ENCODE measurements at regions not wholly inside any gene's neighbourhood (a gene's known extent, or its start where the extent isn't known, plus 50 kb on each side); places are given as distances from the start of the nearest gene placed in this dataset.

DNA sequence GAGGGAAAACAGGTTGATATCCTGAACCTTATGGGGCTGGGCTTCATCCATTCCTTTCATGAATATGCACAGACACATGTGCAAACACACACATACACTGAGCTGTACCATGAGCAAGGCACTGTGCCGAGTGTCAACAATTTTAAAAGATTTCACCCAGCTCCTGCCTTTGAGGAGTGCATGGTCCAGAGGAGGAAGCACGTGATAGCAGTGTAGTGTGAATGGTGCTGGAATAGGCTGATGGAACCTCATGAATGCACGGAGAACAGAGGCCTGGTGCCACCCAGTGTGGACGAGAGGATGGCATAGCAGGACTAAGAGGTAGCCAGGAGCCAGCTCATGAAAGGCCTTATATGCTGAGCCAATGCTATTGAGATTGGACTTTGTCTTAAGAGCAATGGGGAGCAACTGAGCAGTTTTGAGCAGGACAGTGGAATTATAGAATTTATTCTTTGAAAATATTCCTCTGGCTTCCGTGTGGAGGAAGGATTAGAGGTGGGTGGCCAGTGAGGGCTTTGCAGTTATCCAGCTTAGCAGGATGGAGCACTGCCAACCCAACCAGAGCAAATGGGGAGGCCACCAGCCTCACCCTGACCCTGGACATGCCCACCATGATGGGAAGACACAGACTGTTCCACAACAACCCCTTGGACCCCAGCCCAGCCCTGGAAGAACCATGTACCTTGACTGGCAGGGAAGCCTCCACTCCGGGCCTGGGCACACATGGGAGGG lies 84.4 kb downstream of the UNC5CL start:
- no peak overlapping the region for H3K27ac ChIP-seq
- TF ChIP-seq, protein P1, sequence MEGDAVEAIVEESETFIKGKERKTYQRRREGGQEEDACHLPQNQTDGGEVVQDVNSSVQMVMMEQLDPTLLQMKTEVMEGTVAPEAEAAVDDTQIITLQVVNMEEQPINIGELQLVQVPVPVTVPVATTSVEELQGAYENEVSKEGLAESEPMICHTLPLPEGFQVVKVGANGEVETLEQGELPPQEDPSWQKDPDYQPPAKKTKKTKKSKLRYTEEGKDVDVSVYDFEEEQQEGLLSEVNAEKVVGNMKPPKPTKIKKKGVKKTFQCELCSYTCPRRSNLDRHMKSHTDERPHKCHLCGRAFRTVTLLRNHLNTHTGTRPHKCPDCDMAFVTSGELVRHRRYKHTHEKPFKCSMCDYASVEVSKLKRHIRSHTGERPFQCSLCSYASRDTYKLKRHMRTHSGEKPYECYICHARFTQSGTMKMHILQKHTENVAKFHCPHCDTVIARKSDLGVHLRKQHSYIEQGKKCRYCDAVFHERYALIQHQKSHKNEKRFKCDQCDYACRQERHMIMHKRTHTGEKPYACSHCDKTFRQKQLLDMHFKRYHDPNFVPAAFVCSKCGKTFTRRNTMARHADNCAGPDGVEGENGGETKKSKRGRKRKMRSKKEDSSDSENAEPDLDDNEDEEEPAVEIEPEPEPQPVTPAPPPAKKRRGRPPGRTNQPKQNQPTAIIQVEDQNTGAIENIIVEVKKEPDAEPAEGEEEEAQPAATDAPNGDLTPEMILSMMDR (IDR thresholded peaks at IDR 0.05) = no peak
- ATAC-seq = no peak
- H3K4me1 ChIP-seq = no peaks in the 10 kb centered on the region
- intact Hi-C loops (cut with DNase I) = no loop called here
- no peak for DNase-seq
- H3K36me3 ChIP-seq = no peaks in the 10 kb centered on the region
- H3K27me3 ChIP-seq = no peaks in the 10 kb centered on the region
- H3K4me3 ChIP-seq = no peak overlapping the region
- no peaks in the 10 kb centered on the region for H3K9me3 ChIP-seq

DNA sequence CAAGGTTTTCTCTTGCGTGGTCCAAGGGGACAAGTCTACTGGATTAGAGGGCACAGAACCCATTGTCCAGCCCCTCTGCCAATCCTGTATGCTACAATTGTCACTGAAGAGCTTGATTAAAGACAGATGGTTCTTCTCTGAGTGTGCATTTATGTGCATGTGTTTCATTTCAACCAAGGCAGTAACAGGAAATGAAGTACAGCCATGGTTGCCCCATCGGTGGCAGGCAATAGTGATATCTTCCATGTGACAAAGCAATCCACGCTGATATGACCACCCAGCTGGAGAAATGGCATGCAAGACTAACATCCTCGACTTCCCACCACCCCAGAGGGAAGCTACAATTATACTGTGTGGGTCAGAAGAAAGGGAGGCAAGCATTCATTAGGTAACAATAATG lies 85.5 kb downstream of the UNC5CL start:
- ATAC-seq (no peak), DNase-seq (no peak)
- Histone ChIP-seq H3K9me3 (no peaks in the 10 kb centered on the region), H3K4me3 (no peak overlapping the region), H3K36me3 (no peaks in the 10 kb centered on the region), H3K27ac (no peak overlapping the region), H3K27me3 (no peaks in the 10 kb centered on the region), H3K4me1 (no peaks in the 10 kb centered on the region)
- intact Hi-C loops (cut with DNase I) = no loop called here
- TF ChIP-seq, protein P1 (IDR thresholded peaks at IDR 0.05) = no peak

DNA sequence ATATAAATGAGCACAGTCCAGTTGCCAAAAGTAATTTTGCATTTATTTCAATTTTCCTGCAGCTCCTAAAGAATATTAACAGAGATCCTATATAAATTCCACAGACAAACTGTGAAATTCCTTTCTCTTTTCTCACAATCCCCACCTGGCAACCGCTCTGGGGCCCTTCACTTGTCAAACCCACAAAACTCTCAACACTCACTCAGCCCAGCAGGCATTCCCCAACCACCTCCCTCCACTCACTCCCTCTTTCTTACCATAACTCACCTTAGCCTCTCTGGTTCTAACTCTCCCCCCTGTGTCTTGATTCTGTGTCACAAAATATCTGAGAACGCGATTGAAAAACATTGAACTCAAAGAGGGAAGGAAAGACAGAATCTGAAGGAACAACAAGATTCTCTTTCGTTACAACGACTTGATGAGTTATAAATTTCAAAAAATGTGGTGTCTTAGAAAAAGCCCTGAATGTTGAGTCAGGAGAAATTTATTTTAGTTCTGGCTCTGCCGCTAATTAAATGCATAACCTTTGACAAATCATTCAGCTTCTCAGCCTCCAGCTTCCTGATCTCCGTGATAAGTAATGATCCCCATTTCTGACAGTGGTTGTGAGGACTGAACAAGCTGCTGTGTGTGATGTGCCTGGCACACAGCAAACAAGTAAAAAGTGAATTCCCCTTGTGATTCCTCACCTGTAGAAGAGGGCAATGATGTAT lies 87.9 kb downstream of the UNC5CL start:
- Histone ChIP-seq H3K36me3 (no peaks in the 10 kb centered on the region), H3K4me3 (no peak overlapping the region), H3K27me3 (no peaks in the 10 kb centered on the region), H3K4me1 (no peaks in the 10 kb centered on the region), H3K27ac (no peak overlapping the region), H3K9me3 (no peaks in the 10 kb centered on the region)
- ATAC-seq (peak; percentile 42), DNase-seq (no peak)
- TF ChIP-seq, protein P1 (IDR thresholded peaks at IDR 0.05) = no peak
- intact Hi-C loops (cut with DNase I) = no loop called here

DNA sequence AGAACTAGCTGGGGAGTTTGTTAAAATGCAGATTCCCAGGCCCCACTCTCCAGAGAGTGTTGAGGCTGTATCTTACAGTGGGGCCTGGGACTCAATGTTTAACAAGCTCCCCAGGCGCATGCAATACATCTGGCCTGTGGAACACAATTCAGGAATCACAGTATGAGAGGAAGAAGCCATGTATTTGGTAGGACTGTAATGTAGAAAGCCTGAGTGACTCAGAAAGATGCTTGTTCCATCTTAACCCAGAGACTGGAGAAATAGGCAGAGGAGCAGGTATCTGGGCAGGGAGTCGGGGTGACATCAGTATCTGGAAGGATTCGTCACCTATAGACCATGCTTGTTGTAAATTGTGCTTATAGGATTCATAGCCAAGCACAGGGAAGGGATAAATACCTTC lies 90.5 kb downstream of the UNC5CL start:
- DNase-seq (no peak), ATAC-seq (no peak)
- H3K9me3 ChIP-seq = no peaks in the 10 kb centered on the region
- no peak overlapping the region for H3K4me3 ChIP-seq
- intact Hi-C loops (cut with DNase I) = no loop called here
- no peak overlapping the region for H3K27ac ChIP-seq
- TF ChIP-seq, protein P1 (IDR thresholded peaks at IDR 0.05) = no peak
- H3K27me3 ChIP-seq = no peaks in the 10 kb centered on the region
- H3K36me3 ChIP-seq = no peaks in the 10 kb centered on the region
- H3K4me1 ChIP-seq = no peaks in the 10 kb centered on the region

DNA sequence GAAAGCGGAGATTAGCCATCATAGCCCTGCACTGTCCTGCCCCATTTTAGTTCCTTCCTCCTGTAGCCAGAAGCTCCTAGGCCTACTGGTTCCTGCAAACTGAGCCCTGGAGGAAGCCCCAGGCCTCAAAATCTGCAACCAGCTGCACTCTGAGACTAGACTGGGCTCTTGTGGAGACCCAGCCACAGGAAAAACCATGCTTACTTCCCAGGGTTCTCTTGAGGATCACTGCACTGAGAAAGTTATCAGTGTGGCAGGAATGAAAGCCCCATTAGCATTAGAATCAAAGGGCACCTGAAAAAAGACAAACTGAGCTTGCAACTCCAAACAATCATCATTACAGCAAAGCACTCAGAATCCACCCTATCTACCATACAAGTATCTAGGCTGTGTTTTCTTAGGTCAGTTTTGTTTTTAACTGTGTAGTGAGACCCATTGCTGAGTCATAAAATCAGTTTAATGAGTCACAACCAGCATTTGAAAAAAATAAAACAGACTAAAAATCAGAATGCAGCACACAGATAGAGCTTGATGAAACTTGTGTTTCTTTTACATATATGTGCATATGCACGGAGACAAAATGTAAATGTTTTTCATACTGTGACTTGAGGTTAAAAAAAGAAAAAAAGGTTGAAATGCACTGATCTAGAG lies 91.0 kb downstream of the UNC5CL start:
- intact Hi-C loops (cut with DNase I) = no loop called here
- Histone ChIP-seq H3K4me3 (no peak overlapping the region), H3K4me1 (no peaks in the 10 kb centered on the region), H3K9me3 (no peaks in the 10 kb centered on the region), H3K27me3 (no peaks in the 10 kb centered on the region), H3K36me3 (no peaks in the 10 kb centered on the region), H3K27ac (no peak overlapping the region)
- DNase-seq = no peak
- TF ChIP-seq, protein P1 (IDR thresholded peaks at IDR 0.05) = no peak
- peak; percentile 50 for ATAC-seq
